ENCODE measurements at regions not wholly inside any gene's neighbourhood (a gene's known extent, or its start where the extent isn't known, plus 50 kb on each side); places are given as distances from the start of the nearest gene placed in this dataset.

GRCh38 chr6:16921399-16922110 lies 160.3 kb upstream of the ATXN1 start:
- TF ChIP-seq, protein P1, sequence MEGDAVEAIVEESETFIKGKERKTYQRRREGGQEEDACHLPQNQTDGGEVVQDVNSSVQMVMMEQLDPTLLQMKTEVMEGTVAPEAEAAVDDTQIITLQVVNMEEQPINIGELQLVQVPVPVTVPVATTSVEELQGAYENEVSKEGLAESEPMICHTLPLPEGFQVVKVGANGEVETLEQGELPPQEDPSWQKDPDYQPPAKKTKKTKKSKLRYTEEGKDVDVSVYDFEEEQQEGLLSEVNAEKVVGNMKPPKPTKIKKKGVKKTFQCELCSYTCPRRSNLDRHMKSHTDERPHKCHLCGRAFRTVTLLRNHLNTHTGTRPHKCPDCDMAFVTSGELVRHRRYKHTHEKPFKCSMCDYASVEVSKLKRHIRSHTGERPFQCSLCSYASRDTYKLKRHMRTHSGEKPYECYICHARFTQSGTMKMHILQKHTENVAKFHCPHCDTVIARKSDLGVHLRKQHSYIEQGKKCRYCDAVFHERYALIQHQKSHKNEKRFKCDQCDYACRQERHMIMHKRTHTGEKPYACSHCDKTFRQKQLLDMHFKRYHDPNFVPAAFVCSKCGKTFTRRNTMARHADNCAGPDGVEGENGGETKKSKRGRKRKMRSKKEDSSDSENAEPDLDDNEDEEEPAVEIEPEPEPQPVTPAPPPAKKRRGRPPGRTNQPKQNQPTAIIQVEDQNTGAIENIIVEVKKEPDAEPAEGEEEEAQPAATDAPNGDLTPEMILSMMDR (conservative IDR thresholded peaks at IDR 0.05): no peak
- no peak for TF ChIP-seq ZFX (IDR thresholded peaks at IDR 0.05)
